Activated naive CD4-positive, alpha-beta T cell treated with anti-CD3 and anti-CD28 coated beads for 36 hours (primary cell): ENCODE measurements at regions not wholly inside any gene's neighbourhood (a gene's known extent, or its start where the extent isn't known, plus 50 kb on each side); places are given as distances from the start of the nearest gene placed in this dataset.

Experiments used
- CTCF ChIA-PET: fragments of 350-600 bp; sonication (Branson Sonifier 250); formaldehyde crosslinking; loops from one replicate; lab custom pipeline; 2021; ENCODE audit warnings: antibody characterized with exemption; lab: Charles Lee
- DNase-seq: peaks from one replicate; pipeline ENCODE4 v3.0.0-alpha.2; 2020
- H3K27ac Mint-ChIP-seq: one replicate; pipeline ENCODE4 v1.8.0; 2021; ENCODE audit warnings: mild to moderate bottlenecking, mixed read lengths
- H3K27me3 Mint-ChIP-seq: one replicate; pipeline ENCODE4 v1.8.0; 2021; ENCODE audit warnings: low read depth, mixed read lengths
- H3K36me3 Mint-ChIP-seq: one replicate; pipeline ENCODE4 v1.8.0; 2021; ENCODE audit warnings: low read depth, mixed read lengths
- H3K4me1 Mint-ChIP-seq: one replicate; pipeline ENCODE4 v1.8.0; 2021; ENCODE audit warnings: low read depth, mixed read lengths
- H3K4me3 Mint-ChIP-seq: one replicate; pipeline ENCODE4 v1.8.0; 2021; ENCODE audit warnings: mild to moderate bottlenecking, moderate library complexity, mixed read lengths
- H3K9me3 Mint-ChIP-seq: one replicate; pipeline ENCODE4 v1.8.0; 2021; ENCODE audit warnings: mixed read lengths
- intact Hi-C: fragments of 100-400 bp; cut with micrococcal nuclease; formaldehyde crosslinking; loops from one replicate; pipeline ENCODE4 v1.15.1; 2023

- Mint-ChIP-seq H3K9me3 (no peaks in the 10 kb centered on the region), H3K27me3 (peaks cover 10% of the 10 kb centered on the region), H3K27ac (no peak overlapping the region), H3K4me1 (peaks cover 2% of the 10 kb centered on the region), H3K36me3 (no peaks in the 10 kb centered on the region), H3K4me3 (no peak overlapping the region)
- DNase-seq = no peak
- intact Hi-C loops = no loop called here
- CTCF ChIA-PET = no interaction called here
Observed at GRCh38 chrX:107502316-107502715, 52.9 kb downstream of the FRMPD3 start.

GRCh38 chrX:107504006-107504405 lies 54.6 kb downstream of the FRMPD3 start:
- CTCF ChIA-PET = no interaction called here

GRCh38 chrX:107505223-107505622 lies 55.8 kb downstream of the FRMPD3 start:
- Mint-ChIP-seq H3K27me3 (peaks cover 26% of the 10 kb centered on the region), H3K4me3 (no peak overlapping the region), H3K36me3 (no peaks in the 10 kb centered on the region), H3K9me3 (no peaks in the 10 kb centered on the region), H3K4me1 (peaks cover 2% of the 10 kb centered on the region), H3K27ac (no peak overlapping the region)
- CTCF ChIA-PET = no interaction called here
- intact Hi-C loops = no loop called here
- DNase-seq = no peak

More at GRCh38 chrX:107504006-107504405, 54.6 kb downstream of the FRMPD3 start:
- H3K27me3 Mint-ChIP-seq = peaks cover 21% of the 10 kb centered on the region
- intact Hi-C loops = no loop called here
- peaks cover 2% of the 10 kb centered on the region for H3K4me1 Mint-ChIP-seq
- no peak for DNase-seq
- no peak overlapping the region for H3K27ac Mint-ChIP-seq
- H3K36me3 Mint-ChIP-seq = no peaks in the 10 kb centered on the region
- H3K4me3 Mint-ChIP-seq = no peak overlapping the region
- H3K9me3 Mint-ChIP-seq = no peaks in the 10 kb centered on the region

GRCh38 chrX:107506596-107507031 lies 57.2 kb downstream of the FRMPD3 start:
- CTCF ChIA-PET = interaction anchor here (0.6 kb wide), 1 partner anchor 98 kb away, joined by 7 read pairs; no protein-coding TSS in a partner anchor
- peaks cover 26% of the 10 kb centered on the region for H3K27me3 Mint-ChIP-seq
- intact Hi-C loops = no loop called here
- no peaks in the 10 kb centered on the region for H3K9me3 Mint-ChIP-seq
- H3K4me1 Mint-ChIP-seq = peaks cover 2% of the 10 kb centered on the region
- H3K36me3 Mint-ChIP-seq = no peaks in the 10 kb centered on the region
- no peak for DNase-seq
- H3K27ac Mint-ChIP-seq = no peak overlapping the region
- no peak overlapping the region for H3K4me3 Mint-ChIP-seq

GRCh38 chrX:107507093-107507743 lies 57.8 kb downstream of the FRMPD3 start:
- no peak for DNase-seq
- peaks cover 26% of the 10 kb centered on the region for H3K27me3 Mint-ChIP-seq
- no peaks in the 10 kb centered on the region for H3K36me3 Mint-ChIP-seq
- no peak overlapping the region for H3K27ac Mint-ChIP-seq
- peaks cover 2% of the 10 kb centered on the region for H3K4me1 Mint-ChIP-seq
- H3K9me3 Mint-ChIP-seq = no peaks in the 10 kb centered on the region
- intact Hi-C loops = no loop called here
- peak overlapping the region; percentile 53 for H3K4me3 Mint-ChIP-seq
- CTCF ChIA-PET = no interaction called here

GRCh38 chrX:107507744-107508117 lies 58.3 kb downstream of the FRMPD3 start:
- Mint-ChIP-seq H3K36me3 (no peaks in the 10 kb centered on the region), H3K27me3 (peaks cover 26% of the 10 kb centered on the region), H3K4me3 (no peak overlapping the region), H3K4me1 (peaks cover 2% of the 10 kb centered on the region), H3K9me3 (no peaks in the 10 kb centered on the region), H3K27ac (no peak overlapping the region)
- intact Hi-C loops = no loop called here
- no peak for DNase-seq
- CTCF ChIA-PET = no interaction called here

GRCh38 chrX:107508925-107509324 lies 59.5 kb downstream of the FRMPD3 start:
- H3K4me1 Mint-ChIP-seq = peaks cover 2% of the 10 kb centered on the region
- no peaks in the 10 kb centered on the region for H3K36me3 Mint-ChIP-seq
- CTCF ChIA-PET = no interaction called here
- DNase-seq = no peak
- intact Hi-C loops = no loop called here
- no peaks in the 10 kb centered on the region for H3K9me3 Mint-ChIP-seq
- H3K27ac Mint-ChIP-seq = no peak overlapping the region
- H3K4me3 Mint-ChIP-seq = no peak overlapping the region
- H3K27me3 Mint-ChIP-seq = peaks cover 25% of the 10 kb centered on the region

- CTCF ChIA-PET = no interaction called here
- no peaks in the 10 kb centered on the region for H3K36me3 Mint-ChIP-seq
- H3K27me3 Mint-ChIP-seq = peaks cover 8% of the 10 kb centered on the region
- H3K9me3 Mint-ChIP-seq = no peaks in the 10 kb centered on the region
- H3K27ac Mint-ChIP-seq = no peak overlapping the region
- no peak overlapping the region for H3K4me3 Mint-ChIP-seq
- no peak for DNase-seq
- no peaks in the 10 kb centered on the region for H3K4me1 Mint-ChIP-seq
- intact Hi-C loops = no loop called here
Observed at GRCh38 chrX:107514944-107515343, 65.5 kb downstream of the FRMPD3 start.

GRCh38 chrX:107521877-107522586 lies 72.6 kb downstream of the FRMPD3 start:
- Mint-ChIP-seq H3K4me3 (no peak overlapping the region), H3K27me3 (peaks cover 6% of the 10 kb centered on the region), H3K27ac (no peak overlapping the region), H3K4me1 (no peaks in the 10 kb centered on the region), H3K9me3 (no peaks in the 10 kb centered on the region), H3K36me3 (no peaks in the 10 kb centered on the region)
- CTCF ChIA-PET = no interaction called here
- DNase-seq = no peak
- intact Hi-C loops = no loop called here

- Mint-ChIP-seq H3K27me3 (peaks cover 4% of the 10 kb centered on the region), H3K27ac (no peak overlapping the region), H3K4me3 (no peak overlapping the region), H3K9me3 (no peaks in the 10 kb centered on the region), H3K4me1 (no peaks in the 10 kb centered on the region), H3K36me3 (no peaks in the 10 kb centered on the region)
- intact Hi-C loops = no loop called here
- no peak for DNase-seq
- CTCF ChIA-PET = no interaction called here
Observed at GRCh38 chrX:107522901-107523300, 73.4 kb downstream of the FRMPD3 start.

GRCh38 chrX:107526141-107526540 lies 76.7 kb downstream of the FRMPD3 start:
- H3K36me3 Mint-ChIP-seq = no peaks in the 10 kb centered on the region
- no peak overlapping the region for H3K4me3 Mint-ChIP-seq
- CTCF ChIA-PET = no interaction called here
- H3K9me3 Mint-ChIP-seq = no peaks in the 10 kb centered on the region
- intact Hi-C loops = no loop called here
- no peaks in the 10 kb centered on the region for H3K27me3 Mint-ChIP-seq
- H3K4me1 Mint-ChIP-seq = no peaks in the 10 kb centered on the region
- H3K27ac Mint-ChIP-seq = no peak overlapping the region
- no peak for DNase-seq

- H3K36me3 Mint-ChIP-seq = no peaks in the 10 kb centered on the region
- peaks cover 3% of the 10 kb centered on the region for H3K27me3 Mint-ChIP-seq
- intact Hi-C loops = loop anchor here (10.0 kb wide), 1 partner anchor 535 kb away; no protein-coding TSS in a partner anchor
- DNase-seq = no peak
- H3K4me1 Mint-ChIP-seq = no peaks in the 10 kb centered on the region
- no peak overlapping the region for H3K4me3 Mint-ChIP-seq
- no peak overlapping the region for H3K27ac Mint-ChIP-seq
- no peaks in the 10 kb centered on the region for H3K9me3 Mint-ChIP-seq
- CTCF ChIA-PET = no interaction called here
Observed at GRCh38 chrX:107530141-107530540, 80.7 kb downstream of the FRMPD3 start.

GRCh38 chrX:107537815-107538214 lies 88.4 kb downstream of the FRMPD3 start:
- H3K4me3 Mint-ChIP-seq = no peak overlapping the region
- CTCF ChIA-PET = interaction anchor here (1.0 to 1.6 kb wide), 9 partner anchors 13 to 241 kb away, joined by 3 to 8 read pairs (median 4); no protein-coding TSS in a partner anchor
- intact Hi-C loops = loop anchor here (1.0 to 10.0 kb wide), 7 partner anchors 90 to 543 kb away; partner anchors contain the start of genes NCBP2L and PRPS1
- no peaks in the 10 kb centered on the region for H3K36me3 Mint-ChIP-seq
- DNase-seq = peak; percentile 68
- no peak overlapping the region for H3K27ac Mint-ChIP-seq
- no peaks in the 10 kb centered on the region for H3K4me1 Mint-ChIP-seq
- H3K27me3 Mint-ChIP-seq = peaks cover 3% of the 10 kb centered on the region
- H3K9me3 Mint-ChIP-seq = no peaks in the 10 kb centered on the region
